ENCODE measurements at regions not wholly inside any gene's neighbourhood (a gene's known extent, or its start where the extent isn't known, plus 50 kb on each side); places are given as distances from the start of the nearest gene placed in this dataset.

DNA sequence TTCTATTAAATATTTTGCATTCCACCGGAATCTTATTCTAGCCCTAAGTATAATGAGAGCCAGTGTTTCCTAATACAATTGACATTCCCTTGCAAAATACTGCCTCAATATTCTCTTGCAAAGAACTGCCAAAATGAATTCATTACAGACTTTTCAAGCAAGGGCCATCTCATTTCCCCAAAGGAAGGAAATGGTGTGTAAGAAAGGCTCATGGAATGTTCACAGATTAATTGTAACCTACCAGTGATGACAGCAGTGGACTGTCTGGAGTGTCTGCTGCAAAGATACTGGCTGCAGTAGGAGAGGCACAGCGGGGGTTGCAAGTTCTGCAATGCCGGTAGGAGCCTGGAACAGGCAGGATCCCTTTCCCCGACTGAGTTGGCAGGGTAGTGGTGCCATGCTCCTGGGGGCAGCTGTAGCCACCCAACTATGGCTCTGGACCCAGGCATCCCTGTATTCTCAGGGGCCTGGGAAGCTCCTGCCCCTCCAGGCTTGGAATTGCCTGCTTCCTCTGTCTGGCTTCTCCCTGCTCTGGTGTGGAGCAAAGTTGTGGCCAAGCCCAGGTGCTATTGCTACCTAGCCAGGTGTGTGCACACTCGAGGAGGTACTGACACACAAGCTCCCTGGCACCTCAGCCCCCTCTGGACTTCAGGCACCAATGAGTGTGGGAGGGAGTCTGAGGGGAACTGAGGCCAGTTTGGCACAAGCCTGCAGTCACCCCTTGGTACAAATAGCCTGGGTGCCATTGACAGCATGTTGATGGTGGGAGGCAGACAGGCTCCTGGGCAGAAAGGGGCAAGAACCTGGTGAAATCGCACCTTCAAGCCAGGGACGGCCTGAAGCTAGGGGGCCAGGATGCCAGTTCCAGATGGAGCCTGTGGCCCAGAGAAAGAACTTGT, 1371.0 kb downstream of the KCNT2 start:
- TF ChIP-seq, protein P1, sequence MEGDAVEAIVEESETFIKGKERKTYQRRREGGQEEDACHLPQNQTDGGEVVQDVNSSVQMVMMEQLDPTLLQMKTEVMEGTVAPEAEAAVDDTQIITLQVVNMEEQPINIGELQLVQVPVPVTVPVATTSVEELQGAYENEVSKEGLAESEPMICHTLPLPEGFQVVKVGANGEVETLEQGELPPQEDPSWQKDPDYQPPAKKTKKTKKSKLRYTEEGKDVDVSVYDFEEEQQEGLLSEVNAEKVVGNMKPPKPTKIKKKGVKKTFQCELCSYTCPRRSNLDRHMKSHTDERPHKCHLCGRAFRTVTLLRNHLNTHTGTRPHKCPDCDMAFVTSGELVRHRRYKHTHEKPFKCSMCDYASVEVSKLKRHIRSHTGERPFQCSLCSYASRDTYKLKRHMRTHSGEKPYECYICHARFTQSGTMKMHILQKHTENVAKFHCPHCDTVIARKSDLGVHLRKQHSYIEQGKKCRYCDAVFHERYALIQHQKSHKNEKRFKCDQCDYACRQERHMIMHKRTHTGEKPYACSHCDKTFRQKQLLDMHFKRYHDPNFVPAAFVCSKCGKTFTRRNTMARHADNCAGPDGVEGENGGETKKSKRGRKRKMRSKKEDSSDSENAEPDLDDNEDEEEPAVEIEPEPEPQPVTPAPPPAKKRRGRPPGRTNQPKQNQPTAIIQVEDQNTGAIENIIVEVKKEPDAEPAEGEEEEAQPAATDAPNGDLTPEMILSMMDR (IDR thresholded peaks at IDR 0.05): no peak
- TF ChIP-seq POLR2A (IDR thresholded peaks at IDR 0.05): no peak

Data from thyroid gland (tissue), 4 donors.